CD14-positive monocyte (primary cell): ENCODE measurements at regions not wholly inside any gene's neighbourhood (a gene's known extent, or its start where the extent isn't known, plus 50 kb on each side); places are given as distances from the start of the nearest gene placed in this dataset.

Experiments used
- DNase-seq, 3 donors: peaks; one replicate each; pipeline ENCODE4 v3.0.0-alpha.2; 2011 to 2022
- H2AFZ ChIP-seq: 2 replicates; pipeline ENCODE4 v1.6.0; 2012; ENCODE audit warnings: mild to moderate bottlenecking, low read depth, low read length, inconsistent platforms; ENCODE audit not compliant: insufficient read depth, poor library complexity, severe bottlenecking
- H3K27ac ChIP-seq, 2 donors: 1 replicate in 1 of 2; 2 replicates in 1 of 2; pipeline ENCODE4 v1.5.1; 2012 to 2013; ENCODE audit warnings: low read length in 2 of 2, control low read depth in 1 of 2, inconsistent platforms in 1 of 2, low read depth in 1 of 2, mild to moderate bottlenecking in 1 of 2
- H3K27me3 ChIP-seq, 2 donors: one replicate each; pipeline versions ENCODE4 v1.6.0 to v1.6.1; 2011 to 2013; ENCODE audit warnings: low read length in 2 of 2; ENCODE audit not compliant: control insufficient read depth in 2 of 2, insufficient read depth in 2 of 2
- H3K36me3 ChIP-seq, 2 donors: replicated peaks in 1 of 2; 1 replicate in 1 of 2; 2 replicates in 1 of 2; pipeline versions ENCODE4 v1.5.1 to v1.6.1; 2012 to 2013; ENCODE audit warnings: low read length in 2 of 2, control low read depth in 1 of 2, inconsistent platforms in 1 of 2, mild to moderate bottlenecking in 1 of 2; ENCODE audit not compliant: insufficient read depth in 2 of 2, control insufficient read depth in 1 of 2
- H3K4me1 ChIP-seq, 2 donors: 1 replicate in 1 of 2; 2 replicates in 1 of 2; pipeline versions ENCODE4 v1.5.1 to v1.6.1; 2012 to 2013; ENCODE audit warnings: low read length in 2 of 2, control low read depth in 1 of 2, inconsistent platforms in 1 of 2, mild to moderate bottlenecking in 1 of 2, moderate library complexity in 1 of 2; ENCODE audit not compliant: insufficient read depth in 2 of 2, control insufficient read depth in 1 of 2
- H3K4me2 ChIP-seq: replicated peaks from 2 replicates; pipeline ENCODE3; 2012; ENCODE audit warnings: low read length, moderate library complexity, mild to moderate bottlenecking; ENCODE audit not compliant: poor library complexity, severe bottlenecking; ENCODE audit errors: extremely low read depth
- H3K4me3 ChIP-seq, 3 experiments: fragments of 200-600 bp in 1 of 3; sonication (generic) in 1 of 3; replicated peaks in 1 of 3; 1 replicate in 2 of 3; 2 replicates in 1 of 3; pipeline ENCODE4 v1.5.1; 2011 to 2013; ENCODE audit warnings: low read length in 3 of 3, mild to moderate bottlenecking in 3 of 3, control low read depth in 2 of 3, low read depth in 2 of 3, inconsistent platforms in 1 of 3, moderate library complexity in 1 of 3
- H3K79me2 ChIP-seq: 2 replicates; pipeline ENCODE4 v1.6.0; 2012; ENCODE audit warnings: mild to moderate bottlenecking, control low read depth, inconsistent platforms, low read length, moderate library complexity; ENCODE audit not compliant: insufficient read depth
- H3K9ac ChIP-seq: 2 replicates; pipeline ENCODE4 v1.6.0; 2017; ENCODE audit warnings: low read length, mild to moderate bottlenecking; ENCODE audit not compliant: insufficient read depth, poor library complexity, severe bottlenecking
- H3K9me3 ChIP-seq, 2 donors: replicated peaks in 1 of 2; 1 replicate in 1 of 2; 2 replicates in 1 of 2; pipeline versions ENCODE4 v1.5.1 to v1.6.1; 2012 to 2013; ENCODE audit warnings: low read length in 2 of 2, control low read depth in 1 of 2; ENCODE audit not compliant: control insufficient read depth in 1 of 2, insufficient read depth in 1 of 2
- H4K20me1 ChIP-seq: 2 replicates; pipeline ENCODE4 v1.6.0; 2012; ENCODE audit warnings: mild to moderate bottlenecking, low read length, control low read depth, moderate library complexity; ENCODE audit not compliant: insufficient read depth
- H3K27ac Mint-ChIP-seq, 7 donors: one replicate each; pipeline ENCODE4 v1.8.0; 2020; ENCODE audit warnings: mild to moderate bottlenecking in 7 of 7, mixed read lengths in 7 of 7, moderate library complexity in 6 of 7, inconsistent platforms in 2 of 7
- H3K27me3 Mint-ChIP-seq, 3 donors: one replicate each; pipeline ENCODE4 v1.8.0; 2021 to 2022; ENCODE audit warnings: low read depth in 3 of 3, mild to moderate bottlenecking in 3 of 3, mixed read lengths in 3 of 3, moderate library complexity in 3 of 3, inconsistent platforms in 1 of 3
- H3K36me3 Mint-ChIP-seq, 2 donors: one replicate each; pipeline ENCODE4 v1.8.0; 2020; ENCODE audit warnings: mixed read lengths in 2 of 2, inconsistent platforms in 1 of 2, mild to moderate bottlenecking in 1 of 2
- H3K4me1 Mint-ChIP-seq: one replicate; pipeline ENCODE4 v1.8.0; 2020; ENCODE audit warnings: mild to moderate bottlenecking, mixed read lengths
- H3K4me3 Mint-ChIP-seq, 2 donors: one replicate each; pipeline ENCODE4 v1.8.0; 2020; ENCODE audit warnings: mild to moderate bottlenecking in 2 of 2, mixed read lengths in 2 of 2, moderate library complexity in 1 of 2
- H3K9me3 Mint-ChIP-seq, 7 donors: one replicate each; pipeline ENCODE4 v1.8.0; 2020 to 2022; ENCODE audit warnings: mixed read lengths in 7 of 7, mild to moderate bottlenecking in 6 of 7, moderate library complexity in 6 of 7, inconsistent platforms in 2 of 7
- WGBS: methylation state at CpG from one replicate; pipeline ENCODE4 v1.1.5; 2013; ENCODE audit warnings: missing lambda C conversion rate; ENCODE audit not compliant: insufficient coverage; 5-methylcytosine and 5-hydroxymethylcytosine counted together
- intact Hi-C, 2 donors: fragments of 100-400 bp; cut with micrococcal nuclease; formaldehyde crosslinking; loops; one replicate each; pipeline versions ENCODE4 v1.15.0 to v1.15.1; 2023
- TF ChIP-seq, protein P1 (sequence below): fragments of 200-600 bp; IDR thresholded peaks from one replicate; pipeline ENCODE4 v1.8.0; 2022; ENCODE audit warnings: antibody characterized with exemption, mild to moderate bottlenecking

DNA sequence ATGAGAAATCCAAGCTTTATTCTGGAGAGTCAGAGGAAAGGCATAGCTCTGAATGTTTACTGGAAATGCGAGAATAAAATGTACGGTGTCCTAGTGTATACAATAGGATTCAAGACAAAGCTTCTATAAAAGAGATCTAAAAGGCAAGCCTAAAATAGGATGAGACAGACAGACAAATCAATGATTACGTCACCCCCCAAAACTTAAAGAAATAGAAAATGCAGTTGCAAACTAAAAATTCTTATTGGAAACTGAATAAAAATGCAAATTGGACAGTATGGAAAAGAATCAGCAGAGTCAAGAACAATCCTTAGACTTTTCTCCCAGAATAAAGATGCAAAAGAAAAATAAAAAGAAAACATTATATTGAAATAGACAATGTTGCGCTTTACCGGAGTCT lies 245.9 kb downstream of the POM121L12 start:
- intact Hi-C loops, result no loop called here
- Histone ChIP-seq H3K4me2 (no peak overlapping the region), H4K20me1 (no peaks in the 10 kb centered on the region), H3K9ac (no peak overlapping the region), H3K4me3 (no peak overlapping the region), H3K27me3 (no peaks in the 10 kb centered on the region), H2AFZ (no peak overlapping the region), H3K79me2 (no peaks in the 10 kb centered on the region), H3K36me3 (no peaks in the 10 kb centered on the region), H3K9me3 (peaks cover 9 to 16% of the 10 kb centered on the region in 2 donors), H3K4me1 (no peaks in the 10 kb centered on the region), H3K27ac (no peak overlapping the region)
- no peak for DNase-seq
- TF ChIP-seq, protein P1, sequence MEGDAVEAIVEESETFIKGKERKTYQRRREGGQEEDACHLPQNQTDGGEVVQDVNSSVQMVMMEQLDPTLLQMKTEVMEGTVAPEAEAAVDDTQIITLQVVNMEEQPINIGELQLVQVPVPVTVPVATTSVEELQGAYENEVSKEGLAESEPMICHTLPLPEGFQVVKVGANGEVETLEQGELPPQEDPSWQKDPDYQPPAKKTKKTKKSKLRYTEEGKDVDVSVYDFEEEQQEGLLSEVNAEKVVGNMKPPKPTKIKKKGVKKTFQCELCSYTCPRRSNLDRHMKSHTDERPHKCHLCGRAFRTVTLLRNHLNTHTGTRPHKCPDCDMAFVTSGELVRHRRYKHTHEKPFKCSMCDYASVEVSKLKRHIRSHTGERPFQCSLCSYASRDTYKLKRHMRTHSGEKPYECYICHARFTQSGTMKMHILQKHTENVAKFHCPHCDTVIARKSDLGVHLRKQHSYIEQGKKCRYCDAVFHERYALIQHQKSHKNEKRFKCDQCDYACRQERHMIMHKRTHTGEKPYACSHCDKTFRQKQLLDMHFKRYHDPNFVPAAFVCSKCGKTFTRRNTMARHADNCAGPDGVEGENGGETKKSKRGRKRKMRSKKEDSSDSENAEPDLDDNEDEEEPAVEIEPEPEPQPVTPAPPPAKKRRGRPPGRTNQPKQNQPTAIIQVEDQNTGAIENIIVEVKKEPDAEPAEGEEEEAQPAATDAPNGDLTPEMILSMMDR, result no peak
- no peak overlapping the region for H3K27ac Mint-ChIP-seq
- H3K9me3 Mint-ChIP-seq, result peaks cover 3 to 18% (median 6%) of the 10 kb centered on the region in 7 donors
- H3K27me3 Mint-ChIP-seq, result no peaks in the 10 kb centered on the region
- no peaks in the 10 kb centered on the region for H3K36me3 Mint-ChIP-seq
- H3K4me1 Mint-ChIP-seq, result no peaks in the 10 kb centered on the region
- no peak overlapping the region for H3K4me3 Mint-ChIP-seq
- WGBS, result no CpG with 5 or more reads among the region's 5 CpGs

DNA sequence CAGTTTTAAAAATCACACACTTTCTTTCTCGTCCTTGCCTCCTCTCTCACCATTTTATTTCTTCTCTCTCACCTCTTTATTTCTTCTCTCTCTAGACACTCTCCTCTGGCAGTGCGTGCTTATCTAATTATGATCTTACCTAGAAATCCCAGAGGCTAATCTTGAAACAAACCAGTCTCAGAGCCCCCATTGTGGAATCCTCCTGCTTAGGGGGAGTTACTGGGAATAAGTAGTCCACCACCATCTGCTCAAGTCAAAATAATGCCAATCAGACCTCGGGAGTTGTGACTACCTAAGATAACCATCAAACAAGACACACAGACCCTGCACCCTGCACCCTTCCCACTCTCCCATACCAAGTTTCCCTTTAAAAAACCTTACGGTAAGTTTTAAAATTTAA lies 256.9 kb downstream of the POM121L12 start:
- Histone ChIP-seq H3K4me3 (no peak overlapping the region), H3K79me2 (no peaks in the 10 kb centered on the region), H2AFZ (no peak overlapping the region), H3K9ac (no peak overlapping the region), H3K9me3 (peaks cover 22 to 34% of the 10 kb centered on the region in 2 donors), H4K20me1 (no peaks in the 10 kb centered on the region), H3K4me2 (no peak overlapping the region), H3K4me1 (no peaks in the 10 kb centered on the region), H3K27me3 (no peaks in the 10 kb centered on the region), H3K36me3 (no peaks in the 10 kb centered on the region), H3K27ac (no peak overlapping the region)
- H3K4me1 Mint-ChIP-seq, result no peaks in the 10 kb centered on the region
- intact Hi-C loops, result no loop called here
- no peak overlapping the region for H3K27ac Mint-ChIP-seq
- no peaks in the 10 kb centered on the region for H3K36me3 Mint-ChIP-seq
- H3K4me3 Mint-ChIP-seq, result no peak overlapping the region
- no peaks in the 10 kb centered on the region for H3K27me3 Mint-ChIP-seq
- peaks cover 3 to 21% (median 14%) of the 10 kb centered on the region in 7 donors for H3K9me3 Mint-ChIP-seq
- WGBS, result no CpG with 5 or more reads among the region's 4 CpGs
- TF ChIP-seq, protein P1, result no peak
- no peak for DNase-seq
